Ovary (tissue), 7 donors: ENCODE measurements at regions not wholly inside any gene's neighbourhood (a gene's known extent, or its start where the extent isn't known, plus 50 kb on each side); places are given as distances from the start of the nearest gene placed in this dataset.

ENCODE experiments used
- DNase-seq, 5 donors: peaks; one replicate each; pipeline ENCODE4 v3.0.0-alpha.2; 2019 to 2020
- H3K27ac ChIP-seq, 2 donors: fragments of 200-600 bp; one replicate each; pipeline versions ENCODE4 v1.5.1 to v1.8.0; 2019 to 2022
- H3K27me3 ChIP-seq: fragments of 200-600 bp; one replicate; pipeline ENCODE4 v1.8.0; 2022
- H3K36me3 ChIP-seq: fragments of 200-600 bp; sonication (generic); one replicate; pipeline ENCODE4 v1.5.1; 2019
- H3K4me1 ChIP-seq: one replicate; pipeline ENCODE4 v1.8.1; 2013; ENCODE audit warnings: mild to moderate bottlenecking, moderate library complexity; ENCODE audit not compliant: insufficient read depth
- H3K4me3 ChIP-seq: fragments of 200-600 bp; sonication (generic); one replicate; pipeline ENCODE4 v1.5.1; 2017
- H3K9me3 ChIP-seq, 2 donors: fragments of 200-600 bp in 1 of 2; sonication (generic) in 1 of 2; one replicate each; pipeline versions ENCODE4 v1.5.1 to v1.8.1; 2013 to 2019; ENCODE audit warnings: mild to moderate bottlenecking in 1 of 2, moderate library complexity in 1 of 2
- EP300 ChIP-seq: sonication (generic); formaldehyde crosslinking; IDR thresholded peaks from one replicate; pipeline ENCODE4 v1.6.1; 2017; ENCODE audit warnings: antibody characterized with exemption
- POLR2A ChIP-seq: fragments of 450-650 bp; IDR thresholded peaks from one replicate; pipeline ENCODE4 v1.6.1; 2017; ENCODE audit warnings: antibody characterized with exemption, mild to moderate bottlenecking, moderate library complexity
- WGBS, 3 donors: extraction: QIAGEN DNeasy Blood & Tissue Kit in 1 of 3; methylation state at CpG; one replicate each; pipeline versions ENCODE4 v1.1.5 to v1.1.7; 2013 to 2017; 5-methylcytosine and 5-hydroxymethylcytosine counted together
- intact Hi-C, 4 donors: fragments of 100-400 bp; cut with DNase I; formaldehyde crosslinking; loops; one replicate each; pipeline versions ENCODE4 v1.11.0 to v1.15.1; 2022 to 2023
- TF ChIP-seq, protein P1 (sequence below), 3 donors: fragments of 450-650 bp in 2 of 3; fragments of 200-600 bp in 1 of 3; IDR thresholded peaks; one replicate each; pipeline versions ENCODE4 v1.5.1 to v1.8.0; 2016 to 2022; ENCODE audit warnings: antibody characterized with exemption in 3 of 3, mild to moderate bottlenecking in 1 of 3
- donor health status: DM: no; HTN: no; CAD: no; lungs with moderate emphysema.
- donor health status: DM: no; HTN: no; CAD: no.
- donor health status: Bipolar disorder and iron deficiency.
- donor health status: DM: no; HTN: no; CAD: no.
- donor health status: DM: yes; HTN: yes; CAD: no.

DNA sequence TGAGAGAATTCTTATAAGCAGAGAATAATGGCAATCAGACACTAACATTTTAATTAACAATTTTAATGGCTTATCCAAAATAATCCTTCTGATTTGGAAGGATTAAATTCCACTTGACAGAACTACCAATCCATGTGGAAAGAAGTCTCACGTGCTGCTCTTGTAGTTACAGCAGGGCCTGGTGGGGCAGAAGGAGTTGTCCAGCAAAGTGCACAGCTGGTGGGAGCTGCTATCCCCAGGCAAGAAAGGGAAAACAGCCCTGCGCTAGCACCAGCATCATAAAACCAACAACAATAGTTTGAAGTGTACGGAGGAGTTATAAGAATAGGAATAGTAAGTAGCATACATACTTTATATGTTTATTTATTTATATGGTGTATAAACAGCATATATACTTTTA is 127.4 kb upstream of the TRIM2 start:
- intact Hi-C loops = no loop called here
- TF ChIP-seq EP300 (no peak), POLR2A (no peak)
- TF ChIP-seq, protein P1, sequence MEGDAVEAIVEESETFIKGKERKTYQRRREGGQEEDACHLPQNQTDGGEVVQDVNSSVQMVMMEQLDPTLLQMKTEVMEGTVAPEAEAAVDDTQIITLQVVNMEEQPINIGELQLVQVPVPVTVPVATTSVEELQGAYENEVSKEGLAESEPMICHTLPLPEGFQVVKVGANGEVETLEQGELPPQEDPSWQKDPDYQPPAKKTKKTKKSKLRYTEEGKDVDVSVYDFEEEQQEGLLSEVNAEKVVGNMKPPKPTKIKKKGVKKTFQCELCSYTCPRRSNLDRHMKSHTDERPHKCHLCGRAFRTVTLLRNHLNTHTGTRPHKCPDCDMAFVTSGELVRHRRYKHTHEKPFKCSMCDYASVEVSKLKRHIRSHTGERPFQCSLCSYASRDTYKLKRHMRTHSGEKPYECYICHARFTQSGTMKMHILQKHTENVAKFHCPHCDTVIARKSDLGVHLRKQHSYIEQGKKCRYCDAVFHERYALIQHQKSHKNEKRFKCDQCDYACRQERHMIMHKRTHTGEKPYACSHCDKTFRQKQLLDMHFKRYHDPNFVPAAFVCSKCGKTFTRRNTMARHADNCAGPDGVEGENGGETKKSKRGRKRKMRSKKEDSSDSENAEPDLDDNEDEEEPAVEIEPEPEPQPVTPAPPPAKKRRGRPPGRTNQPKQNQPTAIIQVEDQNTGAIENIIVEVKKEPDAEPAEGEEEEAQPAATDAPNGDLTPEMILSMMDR (IDR thresholded peaks at IDR 0.05) = no peak
- Histone ChIP-seq H3K4me1 (no peaks in the 10 kb centered on the region), H3K27ac (no peak overlapping the region), H3K36me3 (no peaks in the 10 kb centered on the region), H3K27me3 (no peaks in the 10 kb centered on the region), H3K4me3 (no peak overlapping the region), H3K9me3 (no peaks in the 10 kb centered on the region)
- 70 to 81% (median 77%) methylated on average over 3 of the region's 3 CpGs for WGBS, 3 donors
- DNase-seq = no peak

DNA sequence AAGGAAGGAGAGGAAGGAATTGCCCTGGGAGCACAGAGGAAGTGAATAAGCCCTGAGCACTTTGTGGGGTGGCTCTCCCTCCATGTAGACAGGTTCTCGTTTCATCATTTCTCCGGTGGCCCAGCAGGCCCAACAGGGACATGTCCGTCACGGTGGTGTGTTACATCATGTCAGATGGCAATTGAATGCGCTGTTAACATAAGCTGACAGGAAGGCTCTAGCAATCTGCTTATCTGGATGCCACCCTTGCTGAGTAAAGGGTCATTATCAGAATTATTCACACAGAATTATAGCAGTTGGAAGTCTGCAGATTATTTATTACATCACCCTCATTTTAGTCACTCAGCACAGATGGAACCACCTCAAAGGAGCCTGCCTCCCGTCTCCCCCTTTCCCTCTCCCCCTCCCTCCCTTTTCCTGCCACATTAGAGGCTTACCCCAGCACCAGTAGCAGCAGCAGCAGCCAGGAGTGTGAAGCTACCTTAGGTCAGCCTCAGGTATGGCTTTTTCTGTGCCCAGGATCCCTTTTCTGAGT is 124.3 kb upstream of the TRIM2 start:
- intact Hi-C loops = loop anchor here (5.0 to 10.0 kb wide), 3 partner anchors 47 to 235 kb away; no protein-coding TSS in a partner anchor
- 85 to 91% (median 85%) methylated on average over 6 of the region's 6 CpGs for WGBS, 3 donors
- Histone ChIP-seq H3K4me3 (no peak overlapping the region), H3K9me3 (no peaks in the 10 kb centered on the region), H3K27me3 (no peaks in the 10 kb centered on the region), H3K4me1 (no peaks in the 10 kb centered on the region), H3K27ac (no peak overlapping the region), H3K36me3 (no peaks in the 10 kb centered on the region)
- no peak for DNase-seq
- TF ChIP-seq, protein P1 (IDR thresholded peaks at IDR 0.05) = no peak
- TF ChIP-seq EP300 (no peak), POLR2A (no peak)

DNA sequence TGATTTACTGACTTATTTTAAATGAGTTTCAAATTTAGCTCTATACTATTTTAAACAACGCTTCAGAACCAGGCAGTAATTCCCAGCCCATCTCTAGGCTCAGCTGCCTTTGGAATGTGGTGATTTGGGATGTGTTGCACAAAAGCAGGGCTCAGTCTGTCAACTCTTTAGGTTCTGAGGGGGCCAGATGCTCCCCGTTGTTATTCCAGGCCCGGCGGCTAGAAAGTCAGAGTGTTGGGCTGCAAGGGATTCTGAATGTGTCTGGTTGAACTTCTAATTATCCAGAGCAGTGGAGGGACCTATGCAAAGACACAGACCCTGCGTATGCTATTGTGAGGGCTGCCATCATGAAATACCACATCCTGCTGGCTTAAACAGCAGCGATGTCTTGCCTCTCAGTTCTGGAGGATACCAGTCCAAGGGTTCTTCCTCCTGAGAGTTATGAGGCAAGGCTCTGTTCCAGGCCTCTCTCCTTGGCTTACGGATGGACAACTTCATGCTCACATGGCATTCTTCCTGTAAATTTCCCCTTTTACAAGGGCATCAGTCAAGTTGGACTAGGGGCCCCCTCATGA is 123.2 kb upstream of the TRIM2 start:
- TF ChIP-seq POLR2A = no peak
- TF ChIP-seq, protein P1 (IDR thresholded peaks at IDR 0.05) = no peak
- TF ChIP-seq EP300 = no peak
- 94 to 96% (median 95%) methylated on average over 7 of the region's 7 CpGs for WGBS, 3 donors
- no peaks in the 10 kb centered on the region for H3K9me3 ChIP-seq
- no peaks in the 10 kb centered on the region for H3K27me3 ChIP-seq
- H3K27ac ChIP-seq = no peak overlapping the region
- no peak overlapping the region for H3K4me3 ChIP-seq
- H3K4me1 ChIP-seq = no peaks in the 10 kb centered on the region
- no peaks in the 10 kb centered on the region for H3K36me3 ChIP-seq
- DNase-seq = no peak
- intact Hi-C loops = loop anchor here (5.0 to 10.0 kb wide), 3 partner anchors 46 to 236 kb away; no protein-coding TSS in a partner anchor

DNA sequence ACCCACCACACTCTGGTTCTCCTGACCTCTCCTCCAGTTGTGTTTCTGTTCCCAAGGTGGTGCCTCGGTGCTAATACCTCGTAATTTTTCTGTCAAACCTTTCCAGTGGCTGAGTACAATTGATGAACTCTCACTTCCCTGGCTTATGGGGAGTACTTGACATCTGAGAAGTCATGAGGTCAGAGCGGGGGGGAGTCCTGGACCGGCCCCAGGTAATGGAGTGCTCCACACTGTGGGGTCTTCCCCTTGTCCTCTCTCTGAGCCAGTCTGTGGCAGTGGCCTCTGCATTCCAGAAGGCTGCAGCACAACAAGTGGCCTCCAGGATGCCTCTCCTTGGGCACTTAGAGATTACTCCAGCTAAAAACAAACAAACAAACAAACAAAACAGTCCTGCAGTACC is 122.5 kb upstream of the TRIM2 start:
- H3K27me3 ChIP-seq = no peaks in the 10 kb centered on the region
- H3K4me3 ChIP-seq = no peak overlapping the region
- intact Hi-C loops = loop anchor here (5.0 to 10.0 kb wide), 3 partner anchors 46 to 237 kb away; no protein-coding TSS in a partner anchor
- no peaks in the 10 kb centered on the region for H3K4me1 ChIP-seq
- no peak for TF ChIP-seq EP300
- TF ChIP-seq, protein P1 (IDR thresholded peaks at IDR 0.05) = no peak
- no peak for TF ChIP-seq POLR2A
- H3K9me3 ChIP-seq = no peaks in the 10 kb centered on the region
- WGBS, 3 donors = 83 to 92% (median 88%) methylated on average over 4 of the region's 4 CpGs
- no peak for DNase-seq
- H3K27ac ChIP-seq = no peak overlapping the region
- no peaks in the 10 kb centered on the region for H3K36me3 ChIP-seq
